ENCODE measurements at regions not wholly inside any gene's neighbourhood (a gene's known extent, or its start where the extent isn't known, plus 50 kb on each side); places are given as distances from the start of the nearest gene placed in this dataset.

DNA sequence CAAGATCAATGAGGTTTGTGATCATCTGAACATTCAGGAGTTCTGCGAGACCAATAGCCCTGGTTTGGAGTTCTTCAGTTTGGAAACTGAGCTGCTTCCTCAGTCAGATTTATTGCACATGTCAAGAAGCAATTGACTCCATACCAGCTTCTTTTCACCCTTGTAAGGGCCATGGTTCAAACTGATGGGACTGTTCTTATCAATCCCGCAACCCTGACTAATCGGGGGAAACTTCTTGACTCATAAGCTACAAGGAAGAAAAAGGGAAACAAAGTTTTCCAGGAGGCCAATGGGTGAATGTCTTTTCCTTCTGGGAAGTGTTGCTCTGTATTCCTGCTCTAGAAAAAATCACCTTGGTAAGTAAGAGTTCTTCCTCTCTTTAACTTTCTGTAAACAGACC is 187.9 kb downstream of the MIS18A start (continued):
- TF ChIP-seq BCLAF1 (IDR thresholded peaks at IDR 0.05; ENCODE audit: borderline replicate concordance in 1 of 2, control insufficient read depth in 1 of 2, low read depth in 2 of 2, low read length in 1 of 2) = no peak

DNA sequence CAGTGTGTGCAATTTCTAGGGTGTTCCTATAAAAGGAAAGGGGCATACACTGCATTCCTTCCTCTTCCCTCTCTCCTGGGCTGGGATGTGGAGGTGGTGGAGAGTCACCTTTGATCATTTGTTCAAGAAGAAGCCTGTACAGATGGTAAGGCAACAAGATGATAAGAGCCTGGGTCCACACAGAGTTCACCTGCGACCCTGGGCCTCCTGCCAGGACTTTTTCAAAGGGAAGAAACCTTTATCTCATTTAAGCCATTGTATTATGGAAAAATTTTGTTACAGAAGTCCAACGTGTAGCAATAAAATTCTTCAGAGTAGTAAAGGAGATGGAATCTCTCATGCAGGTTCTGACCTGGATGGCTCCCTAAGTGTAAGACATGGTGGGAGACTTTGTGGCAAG is 189.1 kb downstream of the MIS18A start:
- no TSS peak for BruUV-seq (replicated peaks)
- no peak for ATAC-seq

More for the DNA sequence above, 189.1 kb downstream of the MIS18A start:
- H4K20me1 ChIP-seq (replicated peaks; ENCODE audit: control insufficient read depth, insufficient read depth, low read length) = no peaks in the 10 kb centered on the region
- 0% methylated on average over 2 of the region's 2 CpGs for WGBS (ENCODE audit: insufficient coverage, low coverage, missing lambda C conversion rate)
- H3K9me3 ChIP-seq (replicated peaks; ENCODE audit: control insufficient read depth, insufficient read depth, low read depth, low read length) = no peaks in the 10 kb centered on the region
- FAIRE-seq (no peak), DNase-seq (ENCODE audit: extremely low read depth in 1 of 4, low spot score in 3 of 4) (no peak)
- H3K36me3 ChIP-seq (ENCODE audit: control insufficient read depth, insufficient read depth, low read length) = no peaks in the 10 kb centered on the region
- H3K27ac ChIP-seq (ENCODE audit: extremely low read depth, low read depth, low read length) = no peak overlapping the region
- intact Hi-C loops (cut with micrococcal nuclease) (no loop called here), in situ Hi-C loops (cut with MboI) (no loop called here)
- no peak overlapping the region for H3K4me3 ChIP-seq
- CTCF ChIA-PET (ENCODE audit: low intra/inter-chr PET ratio) = no interaction called here
- no peak overlapping the region for H3K9ac ChIP-seq (ENCODE audit: insufficient read depth in 1 of 2, low read depth in 2 of 2, low read length in 2 of 2)
- H3K4me1 ChIP-seq (replicated peaks in 1 of 2; ENCODE audit: control insufficient read depth in 2 of 2, insufficient read depth in 2 of 2, low read length in 2 of 2) = no peaks in the 10 kb centered on the region
- H2AFZ ChIP-seq (ENCODE audit: low read depth, low read length) = no peak overlapping the region
- H3K79me2 ChIP-seq (ENCODE audit: control insufficient read depth, insufficient read depth, low read length) = no peaks in the 10 kb centered on the region
- TF ChIP-seq FOXA1 (IDR thresholded peaks at IDR 0.05; ENCODE audit: borderline replicate concordance) (no peak), ARID3A (IDR thresholded peaks at IDR 0.05; ENCODE audit: borderline replicate concordance, low read depth, low read length) (no peak), SUPT5H (IDR thresholded peaks at IDR 0.05) (no peak), EWSR1 (IDR thresholded peaks at IDR 0.05; ENCODE audit: borderline replicate concordance, low read depth, partially characterized antibody) (no peak), MEF2D (tag; conservative IDR thresholded peaks at IDR 0.05; ENCODE audit: low read depth) (no peak), NRF1 (conservative IDR thresholded peaks at IDR 0.05 in 1 of 2, IDR thresholded peaks at IDR 0.05 in 1 of 2) (no peak), GATAD2A (IDR thresholded peaks at IDR 0.05) (no peak), JUNB (CRISPR knock-in tag; conservative IDR thresholded peaks at IDR 0.05) (no peak)
- TF ChIP-seq, protein P1, sequence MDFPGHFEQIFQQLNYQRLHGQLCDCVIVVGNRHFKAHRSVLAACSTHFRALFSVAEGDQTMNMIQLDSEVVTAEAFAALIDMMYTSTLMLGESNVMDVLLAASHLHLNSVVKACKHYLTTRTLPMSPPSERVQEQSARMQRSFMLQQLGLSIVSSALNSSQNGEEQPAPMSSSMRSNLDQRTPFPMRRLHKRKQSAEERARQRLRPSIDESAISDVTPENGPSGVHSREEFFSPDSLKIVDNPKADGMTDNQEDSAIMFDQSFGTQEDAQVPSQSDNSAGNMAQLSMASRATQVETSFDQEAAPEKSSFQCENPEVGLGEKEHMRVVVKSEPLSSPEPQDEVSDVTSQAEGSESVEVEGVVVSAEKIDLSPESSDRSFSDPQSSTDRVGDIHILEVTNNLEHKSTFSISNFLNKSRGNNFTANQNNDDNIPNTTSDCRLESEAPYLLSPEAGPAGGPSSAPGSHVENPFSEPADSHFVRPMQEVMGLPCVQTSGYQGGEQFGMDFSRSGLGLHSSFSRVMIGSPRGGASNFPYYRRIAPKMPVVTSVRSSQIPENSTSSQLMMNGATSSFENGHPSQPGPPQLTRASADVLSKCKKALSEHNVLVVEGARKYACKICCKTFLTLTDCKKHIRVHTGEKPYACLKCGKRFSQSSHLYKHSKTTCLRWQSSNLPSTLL (IDR thresholded peaks at IDR 0.05) = no peak
- POLR2A ChIA-PET = interaction anchor here (1.4 kb wide), 1 partner anchor 14 kb away, joined by 3 read pairs; no protein-coding TSS in a partner anchor
- H3K27me3 ChIP-seq (ENCODE audit: control insufficient read depth in 2 of 2, insufficient read depth in 2 of 2, low read length in 2 of 2) = peaks cover 3 to 6% of the 10 kb centered on the region in 2 experiments; a peak in 3 of 5 replicates
- H3K4me2 ChIP-seq (ENCODE audit: insufficient read depth, low read length) = no peak overlapping the region
- H3K9me1 ChIP-seq (ENCODE audit: control insufficient read depth, insufficient read depth, low read length) = no peaks in the 10 kb centered on the region
